NT2/D1 (cell line): ENCODE measurements at regions not wholly inside any gene's neighbourhood (a gene's known extent, or its start where the extent isn't known, plus 50 kb on each side); places are given as distances from the start of the nearest gene placed in this dataset.

Experiments used
- DNase-seq: peaks from one replicate; pipeline ENCODE4 v3.0.0-alpha.2; 2011; ENCODE audit warnings: low read depth, low spot score
- H3K27me3 ChIP-seq: 2 replicates; pipeline ENCODE4 v1.6.0; 2011; ENCODE audit warnings: mild to moderate bottlenecking; ENCODE audit not compliant: insufficient read length, insufficient read depth
- H3K36me3 ChIP-seq: 2 replicates; pipeline ENCODE4 v1.6.1; 2011; ENCODE audit warnings: mild to moderate bottlenecking, low read length, mixed read lengths; ENCODE audit not compliant: insufficient read depth, insufficient read length
- H3K4me1 ChIP-seq: 2 replicates; pipeline ENCODE4 v1.5.1; 2011; ENCODE audit not compliant: insufficient read depth, insufficient read length
- H3K4me3 ChIP-seq: 2 replicates; pipeline ENCODE4 v1.5.1; 2011; ENCODE audit warnings: low read depth; ENCODE audit not compliant: insufficient read length
- H3K9ac ChIP-seq: 2 replicates; pipeline ENCODE4 v1.6.0; 2011; ENCODE audit warnings: low read depth; ENCODE audit not compliant: insufficient read length
- H3K9me3 ChIP-seq: 2 replicates; pipeline ENCODE4 v1.5.1; 2011; ENCODE audit warnings: mild to moderate bottlenecking, low read length; ENCODE audit not compliant: insufficient read depth
- SUZ12 ChIP-seq: IDR thresholded peaks from 2 replicates; pipeline ENCODE4 v1.6.1; 2011; ENCODE audit not compliant: insufficient read length, insufficient read depth; ENCODE audit errors: extremely low read depth
- YY1 ChIP-seq: IDR thresholded peaks from 2 replicates; pipeline ENCODE4 v1.6.1; 2011; ENCODE audit not compliant: insufficient read length, insufficient read depth
- ZNF274 ChIP-seq: IDR thresholded peaks from 2 replicates; pipeline ENCODE4 v1.6.1; 2011; ENCODE audit warnings: mild to moderate bottlenecking, low read depth, low read length

DNA sequence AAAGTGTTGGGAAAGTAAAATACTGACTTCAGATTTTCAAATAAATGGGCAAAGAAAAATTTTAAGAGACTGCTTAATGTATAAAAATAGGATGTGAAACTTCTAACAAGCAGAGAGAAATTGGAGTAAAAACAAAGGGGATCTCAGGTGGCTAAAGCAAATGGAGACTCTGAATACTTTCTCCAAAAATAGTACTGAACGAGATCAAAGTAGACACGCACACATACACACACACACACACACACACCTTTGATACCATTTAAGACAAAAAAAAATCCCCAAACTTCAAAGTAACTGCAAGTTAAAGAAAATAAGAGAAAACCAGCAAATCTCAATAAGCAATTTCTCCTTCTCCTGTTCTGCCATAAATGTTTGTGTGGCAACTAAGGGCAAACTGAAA, 307.3 kb downstream of the CRPPA start:
- DNase-seq, result no peak
- Histone ChIP-seq H3K9me3 (no peaks in the 10 kb centered on the region; the same call in 1 of the 2 replicates), H3K4me3 (no peak overlapping the region), H3K27me3 (no peaks in the 10 kb centered on the region), H3K36me3 (no peaks in the 10 kb centered on the region), H3K9ac (no peak overlapping the region), H3K4me1 (no peaks in the 10 kb centered on the region)
- TF ChIP-seq YY1, result no peak
- TF ChIP-seq ZNF274, result no peak
- no peak for TF ChIP-seq SUZ12

DNA sequence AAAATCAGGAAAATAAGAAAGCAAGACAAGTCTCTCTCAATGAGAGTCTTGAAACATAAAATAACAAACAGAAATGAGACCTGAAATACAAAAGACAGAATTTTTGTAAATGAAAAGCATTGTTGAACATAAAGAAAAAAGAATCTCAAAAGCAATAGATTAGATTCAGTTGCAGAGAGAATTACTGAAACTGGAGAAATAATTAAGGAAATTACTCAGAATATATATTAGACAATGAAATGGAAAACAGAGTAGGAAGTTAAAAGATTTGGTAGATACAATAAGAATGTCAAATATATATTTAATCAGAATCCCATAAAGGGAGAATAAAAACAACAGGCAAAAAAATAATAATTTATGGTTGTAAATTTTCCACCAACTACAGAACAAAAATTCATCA, 308.3 kb downstream of the CRPPA start:
- H3K4me3 ChIP-seq, result no peak overlapping the region
- no peaks in the 10 kb centered on the region for H3K4me1 ChIP-seq
- H3K9ac ChIP-seq, result no peak overlapping the region
- no peaks in the 10 kb centered on the region for H3K27me3 ChIP-seq
- H3K36me3 ChIP-seq, result no peaks in the 10 kb centered on the region
- no peak for TF ChIP-seq SUZ12
- TF ChIP-seq YY1, result no peak
- TF ChIP-seq ZNF274, result no peak
- H3K9me3 ChIP-seq, result no peaks in the 10 kb centered on the region; the same call in 1 of the 2 replicates
- DNase-seq, result no peak

DNA sequence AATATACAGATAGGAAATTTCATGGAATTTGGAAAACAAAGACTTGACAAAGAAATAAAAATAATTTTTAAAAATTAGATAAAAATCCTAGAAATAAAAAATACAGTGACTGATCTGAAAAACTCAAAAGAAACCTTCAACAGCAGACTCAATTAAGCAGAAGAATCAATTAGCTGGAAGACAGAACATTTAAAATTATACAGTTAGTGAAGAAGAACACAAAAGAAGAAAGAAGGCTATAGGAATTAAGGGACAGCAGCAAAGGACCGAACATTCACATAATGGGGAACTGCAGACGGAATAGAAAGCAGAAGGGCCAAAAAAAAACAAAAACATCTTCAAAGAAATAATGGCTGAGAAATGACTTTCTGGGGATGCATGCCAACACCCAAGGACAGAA, 314.5 kb downstream of the CRPPA start:
- Histone ChIP-seq H3K9me3 (peaks cover 23% of the 10 kb centered on the region), H3K36me3 (no peaks in the 10 kb centered on the region), H3K9ac (no peak overlapping the region), H3K4me3 (no peak overlapping the region), H3K27me3 (no peaks in the 10 kb centered on the region), H3K4me1 (no peaks in the 10 kb centered on the region)
- no peak for TF ChIP-seq ZNF274
- no peak for TF ChIP-seq SUZ12
- TF ChIP-seq YY1, result no peak
- no peak for DNase-seq

DNA sequence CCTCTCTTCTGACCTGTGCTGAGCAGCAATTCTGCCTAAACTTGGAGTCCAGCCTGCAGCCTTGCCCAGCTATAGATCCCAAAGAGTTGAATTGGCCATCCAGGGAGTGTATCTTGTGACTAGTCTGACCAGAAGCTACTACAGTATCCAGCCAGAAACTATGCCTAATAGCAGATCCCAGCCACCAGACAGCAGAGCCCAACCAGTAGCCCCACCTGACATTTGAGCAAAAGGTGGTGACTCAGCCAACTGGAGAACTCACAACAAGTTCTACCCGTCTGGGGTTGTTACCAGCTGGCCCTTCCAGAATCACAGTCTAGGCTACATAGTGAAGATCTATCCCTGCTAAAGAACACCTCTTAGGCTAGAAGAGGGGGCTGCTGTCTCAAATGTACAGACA, 315.0 kb downstream of the CRPPA start:
- no peak overlapping the region for H3K4me3 ChIP-seq
- no peaks in the 10 kb centered on the region for H3K36me3 ChIP-seq
- no peak overlapping the region for H3K9ac ChIP-seq
- no peaks in the 10 kb centered on the region for H3K27me3 ChIP-seq
- no peak for TF ChIP-seq ZNF274
- TF ChIP-seq SUZ12, result no peak
- TF ChIP-seq YY1, result no peak
- no peaks in the 10 kb centered on the region for H3K4me1 ChIP-seq
- DNase-seq, result no peak
- peaks cover 23% of the 10 kb centered on the region for H3K9me3 ChIP-seq

DNA sequence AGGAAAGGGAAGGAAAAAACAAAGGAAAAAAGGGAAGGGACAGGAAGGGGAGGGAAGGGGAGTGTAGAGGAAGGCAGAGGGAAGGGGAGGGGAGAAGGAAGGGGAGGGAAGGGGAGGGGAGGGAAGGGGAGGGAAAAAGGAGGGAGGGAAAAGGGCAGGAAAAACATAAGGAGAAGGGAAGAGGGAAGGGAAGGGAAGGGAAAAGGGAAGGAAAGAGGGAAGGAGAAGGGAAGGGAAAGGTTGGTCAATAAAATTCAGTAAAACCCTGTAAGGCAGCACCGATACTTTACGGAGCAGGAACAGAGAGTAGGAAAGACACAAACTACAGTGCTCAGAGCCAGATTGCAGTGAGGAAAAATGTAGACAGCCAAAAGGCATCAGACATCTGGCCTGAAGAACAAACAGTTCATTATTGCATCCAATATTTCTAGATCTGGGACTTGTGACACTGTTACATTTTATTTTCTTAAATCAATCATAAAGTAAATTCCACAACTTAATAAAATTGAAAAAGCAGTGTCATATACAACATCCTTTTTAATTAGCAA, 322.0 kb downstream of the CRPPA start:
- TF ChIP-seq ZNF274 (no peak), SUZ12 (no peak), YY1 (no peak)
- Histone ChIP-seq H3K9me3 (no peaks in the 10 kb centered on the region), H3K9ac (no peak overlapping the region), H3K36me3 (no peaks in the 10 kb centered on the region), H3K4me3 (no peak overlapping the region), H3K27me3 (no peaks in the 10 kb centered on the region), H3K4me1 (no peaks in the 10 kb centered on the region)
- DNase-seq, result no peak

DNA sequence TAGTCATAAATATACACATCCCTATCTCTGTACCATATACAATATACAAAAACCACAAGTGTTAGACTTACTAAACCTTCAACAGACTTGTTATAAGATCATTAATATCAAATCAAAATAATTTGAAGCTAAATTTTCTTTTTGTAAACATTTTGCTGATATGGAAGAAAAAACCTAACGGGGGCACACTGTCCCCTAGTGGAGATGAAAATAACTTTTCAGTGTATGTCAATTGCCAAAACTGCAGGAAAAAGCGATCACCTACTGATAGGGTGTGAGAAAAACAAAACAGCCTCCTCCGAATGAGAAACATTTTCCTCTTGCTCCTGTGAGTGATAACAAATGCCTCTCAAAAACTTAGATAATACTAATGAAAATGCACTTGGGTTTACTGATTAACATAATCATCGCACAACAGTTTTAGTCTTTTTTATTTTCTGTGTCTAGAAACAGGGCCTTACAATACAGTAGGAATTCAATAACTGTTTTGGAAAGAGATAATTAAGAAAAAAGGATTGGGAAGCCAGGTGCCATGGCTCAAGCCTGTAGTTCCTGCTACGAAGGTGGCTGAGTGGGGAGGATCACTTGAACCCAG, 322.7 kb downstream of the CRPPA start:
- H3K9me3 ChIP-seq, result no peaks in the 10 kb centered on the region
- peak; percentile 30 for DNase-seq
- TF ChIP-seq SUZ12, result no peak
- no peak for TF ChIP-seq YY1

DNA sequence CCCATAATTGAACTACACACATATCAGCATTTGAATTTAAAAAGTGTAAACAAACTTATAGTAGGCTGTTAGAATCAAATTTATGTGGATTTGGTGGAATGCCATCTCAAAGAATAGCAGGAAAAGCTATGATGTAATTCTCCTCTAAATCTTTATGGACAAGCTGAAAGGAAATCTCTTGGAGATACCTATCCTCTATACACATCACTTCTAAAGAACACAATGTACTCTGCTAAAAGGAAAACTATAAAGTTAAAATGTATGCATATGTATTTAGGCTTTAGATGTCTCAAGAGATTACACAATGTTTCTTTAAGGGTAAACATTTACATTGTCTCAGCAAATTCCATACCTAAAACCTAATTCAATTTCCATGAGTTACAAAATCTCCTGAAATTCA, 323.3 kb downstream of the CRPPA start:
- H3K27me3 ChIP-seq, result no peaks in the 10 kb centered on the region
- no peaks in the 10 kb centered on the region for H3K4me1 ChIP-seq
- no peak for DNase-seq
- TF ChIP-seq ZNF274 (no peak), YY1 (no peak), SUZ12 (no peak)
- H3K9ac ChIP-seq, result no peak overlapping the region
- H3K36me3 ChIP-seq, result no peaks in the 10 kb centered on the region
- no peak overlapping the region for H3K4me3 ChIP-seq
- H3K9me3 ChIP-seq, result no peaks in the 10 kb centered on the region

More for the DNA sequence above, 322.7 kb downstream of the CRPPA start:
- Histone ChIP-seq H3K9ac (no peak overlapping the region), H3K27me3 (no peaks in the 10 kb centered on the region), H3K36me3 (no peaks in the 10 kb centered on the region), H3K4me3 (no peak overlapping the region), H3K4me1 (no peaks in the 10 kb centered on the region)

DNA sequence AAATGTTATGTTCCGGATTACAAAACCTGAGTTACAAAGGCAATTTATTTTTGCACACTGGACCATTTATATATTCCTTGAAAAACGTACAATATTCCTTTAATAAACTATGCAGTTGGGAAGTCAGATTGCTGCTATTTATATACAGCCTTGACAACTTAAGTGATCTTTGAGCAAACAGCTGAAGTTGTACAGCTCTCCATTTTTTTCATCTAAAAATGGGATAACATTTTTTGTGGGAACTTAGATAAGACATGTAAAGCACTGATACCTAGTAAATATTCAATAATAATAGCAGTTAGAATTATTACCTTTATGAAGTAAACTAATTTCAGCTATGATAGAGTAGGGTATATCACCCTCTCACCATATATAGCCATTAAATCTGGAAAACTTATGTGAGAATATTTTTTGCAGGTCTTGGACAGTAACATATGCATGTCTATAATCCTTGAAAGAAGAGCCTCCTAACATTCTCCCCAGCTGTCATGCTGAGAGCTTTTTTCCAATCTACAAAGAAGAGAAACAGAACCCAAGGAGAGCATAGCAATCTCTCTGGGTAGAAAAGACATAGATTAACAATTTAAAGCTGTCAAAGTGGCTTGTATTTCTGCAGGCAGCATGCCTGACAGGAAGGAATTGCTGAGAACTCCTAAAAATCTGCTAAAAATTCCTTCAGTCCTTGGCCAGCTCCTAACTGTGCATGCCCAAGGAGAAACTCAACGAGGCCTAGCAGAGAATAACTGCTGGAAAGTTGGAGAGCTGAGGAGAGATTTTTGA, 326.0 kb downstream of the CRPPA start:
- Histone ChIP-seq H3K9me3 (no peaks in the 10 kb centered on the region), H3K36me3 (no peaks in the 10 kb centered on the region), H3K4me1 (no peaks in the 10 kb centered on the region), H3K27me3 (no peaks in the 10 kb centered on the region), H3K9ac (no peak overlapping the region), H3K4me3 (no peak overlapping the region)
- TF ChIP-seq YY1 (no peak), ZNF274 (no peak), SUZ12 (no peak)
- no peak for DNase-seq
